ENCODE measurements at regions not wholly inside any gene's neighbourhood (a gene's known extent, or its start where the extent isn't known, plus 50 kb on each side); places are given as distances from the start of the nearest gene placed in this dataset.

- no peak for TF ChIP-seq CTCF (IDR thresholded peaks at IDR 0.05; ENCODE audit: unreplicated experiment)
- Mint-ChIP-seq H3K9me3 (ENCODE audit: unreplicated experiment) (no peaks in the 10 kb centered on the region), H3K36me3 (ENCODE audit: low read depth, unreplicated experiment) (no peaks in the 10 kb centered on the region), H3K27me3 (ENCODE audit: unreplicated experiment) (peaks cover 1% of the 10 kb centered on the region), H3K4me3 (ENCODE audit: unreplicated experiment) (no peak overlapping the region), H3K27ac (ENCODE audit: unreplicated experiment) (no peak overlapping the region), H3K4me1 (ENCODE audit: unreplicated experiment) (peaks cover 11% of the 10 kb centered on the region)
- no peak for DNase-seq (ENCODE audit: low spot score)
These were observed 50.9 kb upstream of the CD36 start for GRCh38 chr7:80587538-80587937.

DNA sequence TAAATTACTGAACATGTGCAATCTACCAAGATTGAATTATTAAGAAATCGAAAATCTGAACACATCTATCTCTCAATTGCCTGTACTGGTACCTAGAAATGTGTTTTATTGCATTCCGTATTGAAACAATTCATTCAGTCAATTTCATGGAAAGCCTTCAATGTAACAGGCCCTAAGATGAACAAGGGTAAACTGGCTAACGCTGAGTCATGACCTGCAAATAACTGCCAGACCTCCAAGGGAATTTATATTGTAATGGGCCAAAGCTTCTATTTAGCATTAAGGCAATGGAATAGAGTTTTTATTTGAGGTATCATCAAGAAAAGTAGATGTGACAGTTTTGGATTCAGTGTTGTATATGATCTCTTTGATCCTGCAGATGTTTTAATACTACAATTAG, 49.9 kb upstream of the CD36 start:
- Mint-ChIP-seq H3K9me3 (ENCODE audit: unreplicated experiment) (no peaks in the 10 kb centered on the region), H3K4me1 (ENCODE audit: unreplicated experiment) (peaks cover 8% of the 10 kb centered on the region), H3K4me3 (ENCODE audit: unreplicated experiment) (no peak overlapping the region), H3K36me3 (ENCODE audit: low read depth, unreplicated experiment) (no peaks in the 10 kb centered on the region), H3K27me3 (ENCODE audit: unreplicated experiment) (peaks cover 1% of the 10 kb centered on the region), H3K27ac (ENCODE audit: unreplicated experiment) (no peak overlapping the region)
- DNase-seq (ENCODE audit: low spot score) = no peak
- no peak for TF ChIP-seq CTCF (IDR thresholded peaks at IDR 0.05; ENCODE audit: unreplicated experiment)

All from endothelial cell (in vitro differentiated cells).